Ovary (tissue), 7 donors: ENCODE measurements at regions not wholly inside any gene's neighbourhood (a gene's known extent, or its start where the extent isn't known, plus 50 kb on each side); places are given as distances from the start of the nearest gene placed in this dataset.

Experiments used
- DNase-seq, 5 donors: peaks; one replicate each; pipeline ENCODE4 v3.0.0-alpha.2; 2019 to 2020
- H3K27ac ChIP-seq, 2 donors: fragments of 200-600 bp; one replicate each; pipeline versions ENCODE4 v1.5.1 to v1.8.0; 2019 to 2022
- H3K27me3 ChIP-seq: fragments of 200-600 bp; one replicate; pipeline ENCODE4 v1.8.0; 2022
- H3K36me3 ChIP-seq: fragments of 200-600 bp; sonication (generic); one replicate; pipeline ENCODE4 v1.5.1; 2019
- H3K4me1 ChIP-seq: one replicate; pipeline ENCODE4 v1.8.1; 2013; ENCODE audit warnings: mild to moderate bottlenecking, moderate library complexity; ENCODE audit not compliant: insufficient read depth
- H3K4me3 ChIP-seq: fragments of 200-600 bp; sonication (generic); one replicate; pipeline ENCODE4 v1.5.1; 2017
- H3K9me3 ChIP-seq, 2 donors: fragments of 200-600 bp in 1 of 2; sonication (generic) in 1 of 2; one replicate each; pipeline versions ENCODE4 v1.5.1 to v1.8.1; 2013 to 2019; ENCODE audit warnings: mild to moderate bottlenecking in 1 of 2, moderate library complexity in 1 of 2
- EP300 ChIP-seq: sonication (generic); formaldehyde crosslinking; IDR thresholded peaks from one replicate; pipeline ENCODE4 v1.6.1; 2017; ENCODE audit warnings: antibody characterized with exemption
- POLR2A ChIP-seq: fragments of 450-650 bp; IDR thresholded peaks from one replicate; pipeline ENCODE4 v1.6.1; 2017; ENCODE audit warnings: antibody characterized with exemption, mild to moderate bottlenecking, moderate library complexity
- WGBS, 3 donors: extraction: QIAGEN DNeasy Blood & Tissue Kit in 1 of 3; methylation state at CpG; one replicate each; pipeline versions ENCODE4 v1.1.5 to v1.1.7; 2013 to 2017; 5-methylcytosine and 5-hydroxymethylcytosine counted together
- intact Hi-C, 4 donors: fragments of 100-400 bp; cut with DNase I; formaldehyde crosslinking; loops; one replicate each; pipeline versions ENCODE4 v1.11.0 to v1.15.1; 2022 to 2023
- TF ChIP-seq, protein P1 (sequence below), 3 donors: fragments of 450-650 bp in 2 of 3; fragments of 200-600 bp in 1 of 3; IDR thresholded peaks; one replicate each; pipeline versions ENCODE4 v1.5.1 to v1.8.0; 2016 to 2022; ENCODE audit warnings: antibody characterized with exemption in 3 of 3, mild to moderate bottlenecking in 1 of 3
- donor health status: DM: no; HTN: no; CAD: no; lungs with moderate emphysema.
- donor health status: DM: no; HTN: no; CAD: no.
- donor health status: Bipolar disorder and iron deficiency.
- donor health status: DM: no; HTN: no; CAD: no.
- donor health status: DM: yes; HTN: yes; CAD: no.

DNA sequence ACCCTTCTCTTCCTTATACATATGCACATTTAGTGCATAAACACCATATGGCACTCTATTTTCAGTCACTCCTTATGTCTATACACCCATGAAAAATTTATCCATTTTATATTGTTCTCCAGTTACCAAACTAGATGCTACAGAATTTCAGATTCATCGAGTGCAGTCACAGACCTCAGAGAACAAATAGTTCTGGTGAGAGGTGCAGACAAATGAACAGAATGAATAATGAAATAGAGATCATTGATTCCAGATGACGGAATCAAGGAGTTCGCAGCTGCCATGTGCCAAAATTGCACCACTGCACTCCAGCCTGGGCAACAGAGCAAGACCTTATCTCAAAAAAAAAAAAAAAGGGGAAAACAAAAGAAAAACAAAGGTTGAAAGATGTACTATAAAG, 214.8 kb upstream of the CEP162 start:
- Histone ChIP-seq H3K9me3 (no peaks in the 10 kb centered on the region), H3K4me1 (no peaks in the 10 kb centered on the region), H3K27me3 (no peaks in the 10 kb centered on the region), H3K36me3 (no peaks in the 10 kb centered on the region), H3K4me3 (no peak overlapping the region), H3K27ac (no peak overlapping the region)
- intact Hi-C loops, result no loop called here
- no peak for DNase-seq
- WGBS, 3 donors, result 84 to 89% (median 85%) methylated on average over 3 of the region's 3 CpGs
- TF ChIP-seq, protein P1, sequence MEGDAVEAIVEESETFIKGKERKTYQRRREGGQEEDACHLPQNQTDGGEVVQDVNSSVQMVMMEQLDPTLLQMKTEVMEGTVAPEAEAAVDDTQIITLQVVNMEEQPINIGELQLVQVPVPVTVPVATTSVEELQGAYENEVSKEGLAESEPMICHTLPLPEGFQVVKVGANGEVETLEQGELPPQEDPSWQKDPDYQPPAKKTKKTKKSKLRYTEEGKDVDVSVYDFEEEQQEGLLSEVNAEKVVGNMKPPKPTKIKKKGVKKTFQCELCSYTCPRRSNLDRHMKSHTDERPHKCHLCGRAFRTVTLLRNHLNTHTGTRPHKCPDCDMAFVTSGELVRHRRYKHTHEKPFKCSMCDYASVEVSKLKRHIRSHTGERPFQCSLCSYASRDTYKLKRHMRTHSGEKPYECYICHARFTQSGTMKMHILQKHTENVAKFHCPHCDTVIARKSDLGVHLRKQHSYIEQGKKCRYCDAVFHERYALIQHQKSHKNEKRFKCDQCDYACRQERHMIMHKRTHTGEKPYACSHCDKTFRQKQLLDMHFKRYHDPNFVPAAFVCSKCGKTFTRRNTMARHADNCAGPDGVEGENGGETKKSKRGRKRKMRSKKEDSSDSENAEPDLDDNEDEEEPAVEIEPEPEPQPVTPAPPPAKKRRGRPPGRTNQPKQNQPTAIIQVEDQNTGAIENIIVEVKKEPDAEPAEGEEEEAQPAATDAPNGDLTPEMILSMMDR (IDR thresholded peaks at IDR 0.05), result no peak
- no peak for TF ChIP-seq POLR2A

GRCh38 chr6:84441456-84441855, 214.0 kb upstream of the CEP162 start:
- Histone ChIP-seq H3K36me3 (no peaks in the 10 kb centered on the region), H3K27me3 (no peaks in the 10 kb centered on the region), H3K4me3 (no peak overlapping the region), H3K9me3 (no peaks in the 10 kb centered on the region), H3K4me1 (no peaks in the 10 kb centered on the region), H3K27ac (no peak overlapping the region)
- intact Hi-C loops, result no loop called here
- TF ChIP-seq EP300 (no peak), POLR2A (no peak)
- TF ChIP-seq, protein P1 (IDR thresholded peaks at IDR 0.05), result no peak
- no peak for DNase-seq
- whole genome bisulfite sequencing, 3 donors, result 75 to 85% (median 80%) methylated on average over 3 of the region's 3 CpGs

DNA sequence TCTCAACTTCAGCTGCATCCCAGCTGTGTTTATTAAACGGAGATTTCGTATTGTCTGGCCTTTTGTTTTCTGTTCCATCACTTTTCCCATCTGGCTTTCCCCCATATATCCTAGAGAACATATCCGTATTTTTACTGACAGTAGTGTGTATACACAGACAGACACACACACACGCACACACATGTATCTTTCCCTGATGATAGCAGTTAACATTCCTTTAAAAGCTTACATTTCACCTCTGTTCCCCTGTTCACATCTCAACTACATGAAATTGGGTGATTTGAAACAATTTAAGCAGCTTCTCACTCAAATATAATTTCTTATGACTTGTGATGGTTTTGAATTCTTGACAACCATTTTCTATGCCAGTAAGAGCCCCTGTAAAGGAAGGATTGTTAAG, 207.1 kb upstream of the CEP162 start:
- Histone ChIP-seq H3K4me1 (no peaks in the 10 kb centered on the region), H3K4me3 (no peak overlapping the region), H3K9me3 (no peaks in the 10 kb centered on the region), H3K36me3 (no peaks in the 10 kb centered on the region), H3K27ac (no peak overlapping the region), H3K27me3 (no peaks in the 10 kb centered on the region)
- 69 to 73% (median 72%) methylated on average over 4 of the region's 4 CpGs for WGBS, 3 donors
- TF ChIP-seq POLR2A, result no peak
- TF ChIP-seq EP300, result no peak
- TF ChIP-seq, protein P1 (IDR thresholded peaks at IDR 0.05), result no peak
- DNase-seq, result no peak
- intact Hi-C loops, result no loop called here

GRCh38 chr6:84432619-84433018, 205.2 kb upstream of the CEP162 start:
- H3K4me3 ChIP-seq, result no peak overlapping the region
- TF ChIP-seq POLR2A (no peak), EP300 (no peak)
- TF ChIP-seq, protein P1 (IDR thresholded peaks at IDR 0.05), result no peak
- no peaks in the 10 kb centered on the region for H3K4me1 ChIP-seq
- H3K27me3 ChIP-seq, result no peaks in the 10 kb centered on the region
- no peaks in the 10 kb centered on the region for H3K36me3 ChIP-seq
- H3K9me3 ChIP-seq, result no peaks in the 10 kb centered on the region
- DNase-seq, result no peak
- no peak overlapping the region for H3K27ac ChIP-seq
- intact Hi-C loops, result no loop called here
